Endothelial cell of umbilical vein (primary cell): ENCODE measurements at regions not wholly inside any gene's neighbourhood (a gene's known extent, or its start where the extent isn't known, plus 50 kb on each side); places are given as distances from the start of the nearest gene placed in this dataset.

Experiments used
- EZH2 ChIP-seq: IDR thresholded peaks from 2 replicates; pipeline ENCODE4 v1.6.1; 2012; ENCODE audit warnings: borderline replicate concordance, low read depth, mild to moderate bottlenecking, moderate library complexity, low read length, inconsistent platforms; ENCODE audit not compliant: severe bottlenecking
- FOS ChIP-seq: IDR thresholded peaks from 2 replicates; pipeline ENCODE4 v1.6.1; 2011; ENCODE audit warnings: mild to moderate bottlenecking, low read length, moderate library complexity, borderline replicate concordance; ENCODE audit not compliant: insufficient read depth
- JUN ChIP-seq: IDR thresholded peaks from 2 replicates; pipeline ENCODE4 v1.6.1; 2011; ENCODE audit warnings: borderline replicate concordance, low read depth; ENCODE audit not compliant: insufficient read length, insufficient read depth
- MYC ChIP-seq: IDR thresholded peaks from one replicate; pipeline ENCODE4 v1.6.1; 2011; ENCODE audit warnings: mild to moderate bottlenecking, low read depth, low read length
- POLR2A ChIP-seq: IDR thresholded peaks from 2 replicates; pipeline ENCODE4 v1.6.1; 2012; ENCODE audit warnings: low read depth, mild to moderate bottlenecking, control low read depth, low read length
- POLR2AphosphoS5 ChIP-seq: IDR thresholded peaks from 2 replicates; pipeline ENCODE4 v1.6.1; 2012; ENCODE audit warnings: low read depth, mild to moderate bottlenecking, control low read depth, low read length, moderate library complexity; ENCODE audit not compliant: insufficient read depth
- TF ChIP-seq, protein P1 (sequence below), 2 donors: IDR thresholded peaks; 1 replicate in 1 of 2; 2 replicates in 1 of 2; pipeline ENCODE4 v1.5.1; 2011; ENCODE audit warnings: low read length in 2 of 2, mild to moderate bottlenecking in 2 of 2, moderate library complexity in 2 of 2, control low read depth in 1 of 2, inconsistent platforms in 1 of 2, low read depth in 1 of 2; ENCODE audit not compliant: insufficient read depth in 1 of 2; ENCODE audit errors: extremely low read depth in 1 of 2
- TF ChIP-seq, protein P2 (sequence below): IDR thresholded peaks from 2 replicates; pipeline ENCODE4 v1.6.1; 2011; ENCODE audit not compliant: insufficient read depth, insufficient read length

DNA sequence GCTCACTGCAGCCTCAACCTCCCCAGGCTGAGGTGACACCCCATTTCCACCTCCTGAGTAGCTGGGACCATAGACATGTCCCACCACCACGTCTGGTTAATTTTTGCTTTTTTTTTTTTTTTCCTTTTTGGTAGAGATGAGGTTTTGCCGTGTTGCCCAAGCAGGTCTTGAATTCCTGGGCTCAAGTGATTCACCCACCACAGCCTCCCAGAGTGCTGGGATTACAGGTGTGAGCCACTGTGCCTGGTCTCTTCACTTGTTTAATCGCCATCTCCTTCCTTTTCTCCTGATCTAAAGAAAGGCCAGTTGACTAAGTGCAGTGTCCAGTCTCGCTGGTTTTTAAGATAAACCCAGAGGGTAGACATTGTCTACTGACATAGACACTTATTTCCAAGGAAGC is 152.0 kb downstream of the C16orf95 start:
- TF ChIP-seq, protein P1, sequence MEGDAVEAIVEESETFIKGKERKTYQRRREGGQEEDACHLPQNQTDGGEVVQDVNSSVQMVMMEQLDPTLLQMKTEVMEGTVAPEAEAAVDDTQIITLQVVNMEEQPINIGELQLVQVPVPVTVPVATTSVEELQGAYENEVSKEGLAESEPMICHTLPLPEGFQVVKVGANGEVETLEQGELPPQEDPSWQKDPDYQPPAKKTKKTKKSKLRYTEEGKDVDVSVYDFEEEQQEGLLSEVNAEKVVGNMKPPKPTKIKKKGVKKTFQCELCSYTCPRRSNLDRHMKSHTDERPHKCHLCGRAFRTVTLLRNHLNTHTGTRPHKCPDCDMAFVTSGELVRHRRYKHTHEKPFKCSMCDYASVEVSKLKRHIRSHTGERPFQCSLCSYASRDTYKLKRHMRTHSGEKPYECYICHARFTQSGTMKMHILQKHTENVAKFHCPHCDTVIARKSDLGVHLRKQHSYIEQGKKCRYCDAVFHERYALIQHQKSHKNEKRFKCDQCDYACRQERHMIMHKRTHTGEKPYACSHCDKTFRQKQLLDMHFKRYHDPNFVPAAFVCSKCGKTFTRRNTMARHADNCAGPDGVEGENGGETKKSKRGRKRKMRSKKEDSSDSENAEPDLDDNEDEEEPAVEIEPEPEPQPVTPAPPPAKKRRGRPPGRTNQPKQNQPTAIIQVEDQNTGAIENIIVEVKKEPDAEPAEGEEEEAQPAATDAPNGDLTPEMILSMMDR (IDR thresholded peaks at IDR 0.05; ENCODE audit: extremely low read depth in 1 of 2, insufficient read depth in 1 of 2, low read depth in 1 of 2, low read length in 2 of 2): no peak
- TF ChIP-seq, protein P2, sequence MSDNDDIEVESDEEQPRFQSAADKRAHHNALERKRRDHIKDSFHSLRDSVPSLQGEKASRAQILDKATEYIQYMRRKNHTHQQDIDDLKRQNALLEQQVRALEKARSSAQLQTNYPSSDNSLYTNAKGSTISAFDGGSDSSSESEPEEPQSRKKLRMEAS: no peak
- TF ChIP-seq FOS (no peak), EZH2 (no peak), JUN (no peak), POLR2A (no peak), POLR2AphosphoS5 (no peak), MYC (no peak)
